ENCODE measurements at regions not wholly inside any gene's neighbourhood (a gene's known extent, or its start where the extent isn't known, plus 50 kb on each side); places are given as distances from the start of the nearest gene placed in this dataset.

- TF ChIP-seq ZNF572 (CRISPR knock-in tag; IDR thresholded peaks at IDR 0.05): no peak
- TF ChIP-seq CTCF (CRISPR knock-in tag; IDR thresholded peaks at IDR 0.05): no peak
- TF ChIP-seq ZNF234 (CRISPR knock-in tag; conservative IDR thresholded peaks at IDR 0.05): no peak
- no peak for TF ChIP-seq MAX (IDR thresholded peaks at IDR 0.05)
- TF ChIP-seq PRDM15 (CRISPR knock-in tag; IDR thresholded peaks at IDR 0.05): no peak
These were observed 131.7 kb upstream of the PRSS58 start for GRCh38 chr7:142389544-142389943.
